Ovary (tissue), 3 donors: ENCODE measurements at regions not wholly inside any gene's neighbourhood (a gene's known extent, or its start where the extent isn't known, plus 50 kb on each side); places are given as distances from the start of the nearest gene placed in this dataset.

ENCODE experiments used
- POLR2A ChIP-seq: fragments of 450-650 bp; IDR thresholded peaks from one replicate; pipeline ENCODE4 v1.6.1; 2017; ENCODE audit warnings: antibody characterized with exemption, mild to moderate bottlenecking, moderate library complexity
- TF ChIP-seq, protein P1 (sequence below), 3 donors: fragments of 450-650 bp in 2 of 3; fragments of 200-600 bp in 1 of 3; IDR thresholded peaks; one replicate each; pipeline versions ENCODE4 v1.5.1 to v1.8.0; 2016 to 2022; ENCODE audit warnings: antibody characterized with exemption in 3 of 3, mild to moderate bottlenecking in 1 of 3
- donor health status: DM: no; HTN: no; CAD: no.

DNA sequence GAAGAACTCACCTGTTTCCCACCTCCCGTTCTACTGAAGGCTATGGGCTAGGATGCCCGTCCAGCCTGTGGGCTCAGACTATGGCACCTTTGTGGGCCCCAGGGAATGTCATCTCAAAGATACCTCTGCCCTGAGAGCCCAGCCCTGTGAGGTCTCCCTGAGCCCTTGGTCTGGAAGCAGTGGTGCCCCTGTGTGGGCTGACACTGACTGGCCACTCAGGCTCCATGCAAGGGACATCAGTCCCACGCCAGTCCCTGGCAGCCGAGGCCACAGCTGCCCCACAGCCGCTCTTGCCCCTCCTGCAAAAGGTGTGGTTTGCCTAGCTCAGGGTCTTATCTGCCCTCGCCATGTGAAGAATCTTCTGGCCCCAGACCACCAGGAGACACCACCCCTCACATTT is 106.9 kb downstream of the KLF13 start:
- TF ChIP-seq, protein P1, sequence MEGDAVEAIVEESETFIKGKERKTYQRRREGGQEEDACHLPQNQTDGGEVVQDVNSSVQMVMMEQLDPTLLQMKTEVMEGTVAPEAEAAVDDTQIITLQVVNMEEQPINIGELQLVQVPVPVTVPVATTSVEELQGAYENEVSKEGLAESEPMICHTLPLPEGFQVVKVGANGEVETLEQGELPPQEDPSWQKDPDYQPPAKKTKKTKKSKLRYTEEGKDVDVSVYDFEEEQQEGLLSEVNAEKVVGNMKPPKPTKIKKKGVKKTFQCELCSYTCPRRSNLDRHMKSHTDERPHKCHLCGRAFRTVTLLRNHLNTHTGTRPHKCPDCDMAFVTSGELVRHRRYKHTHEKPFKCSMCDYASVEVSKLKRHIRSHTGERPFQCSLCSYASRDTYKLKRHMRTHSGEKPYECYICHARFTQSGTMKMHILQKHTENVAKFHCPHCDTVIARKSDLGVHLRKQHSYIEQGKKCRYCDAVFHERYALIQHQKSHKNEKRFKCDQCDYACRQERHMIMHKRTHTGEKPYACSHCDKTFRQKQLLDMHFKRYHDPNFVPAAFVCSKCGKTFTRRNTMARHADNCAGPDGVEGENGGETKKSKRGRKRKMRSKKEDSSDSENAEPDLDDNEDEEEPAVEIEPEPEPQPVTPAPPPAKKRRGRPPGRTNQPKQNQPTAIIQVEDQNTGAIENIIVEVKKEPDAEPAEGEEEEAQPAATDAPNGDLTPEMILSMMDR (IDR thresholded peaks at IDR 0.05), result no peak
- TF ChIP-seq POLR2A, result no peak
